MG63 (cell line): ENCODE measurements at regions not wholly inside any gene's neighbourhood (a gene's known extent, or its start where the extent isn't known, plus 50 kb on each side); places are given as distances from the start of the nearest gene placed in this dataset.

Experiments
- DNase-seq: peaks from one replicate; pipeline ENCODE4 v3.0.0-alpha.2; 2020
- H3K27me3 ChIP-seq: fragments of 250-450 bp; sonication (Bioruptor Pico); 2 replicates; pipeline ENCODE4 v1.5.1; 2020; ENCODE audit warnings: mild to moderate bottlenecking, moderate library complexity
- H3K36me3 ChIP-seq: fragments of 250-450 bp; sonication (Bioruptor Pico); 2 replicates; pipeline ENCODE4 v1.5.1; 2020; ENCODE audit warnings: mild to moderate bottlenecking, moderate library complexity
- H3K4me3 ChIP-seq: fragments of 250-450 bp; sonication (Bioruptor Pico); 2 replicates; pipeline ENCODE4 v1.5.1; 2020; ENCODE audit warnings: mild to moderate bottlenecking, moderate library complexity
- H3K9me3 ChIP-seq: fragments of 250-450 bp; sonication (Bioruptor Pico); 2 replicates; pipeline ENCODE4 v1.5.1; 2020; ENCODE audit warnings: mild to moderate bottlenecking, moderate library complexity

DNA sequence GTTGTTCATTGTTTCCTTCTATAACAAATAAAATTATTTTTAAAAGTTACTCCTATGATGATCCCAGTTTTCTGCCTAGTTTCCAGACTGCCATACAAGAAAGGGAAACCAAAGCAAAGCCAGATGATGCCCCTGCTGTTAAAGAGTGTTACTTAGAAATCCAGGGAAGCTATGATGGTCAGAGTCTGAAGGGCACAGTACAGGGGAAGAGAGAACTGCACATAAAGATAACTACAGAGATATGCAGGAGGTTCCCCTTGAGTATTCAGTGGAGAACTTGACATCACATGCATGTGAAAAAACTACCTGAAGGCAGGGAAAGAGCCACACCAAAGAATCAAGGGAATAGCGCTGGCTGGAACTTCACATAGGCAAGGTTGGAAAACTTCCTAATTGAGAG, 494.2 kb upstream of the FSTL5 start:
- Histone ChIP-seq H3K27me3 (no peaks in the 10 kb centered on the region), H3K36me3 (no peaks in the 10 kb centered on the region), H3K9me3 (no peaks in the 10 kb centered on the region; the same call in 1 of the 2 replicates), H3K4me3 (no peak overlapping the region)
- no peak for DNase-seq

DNA sequence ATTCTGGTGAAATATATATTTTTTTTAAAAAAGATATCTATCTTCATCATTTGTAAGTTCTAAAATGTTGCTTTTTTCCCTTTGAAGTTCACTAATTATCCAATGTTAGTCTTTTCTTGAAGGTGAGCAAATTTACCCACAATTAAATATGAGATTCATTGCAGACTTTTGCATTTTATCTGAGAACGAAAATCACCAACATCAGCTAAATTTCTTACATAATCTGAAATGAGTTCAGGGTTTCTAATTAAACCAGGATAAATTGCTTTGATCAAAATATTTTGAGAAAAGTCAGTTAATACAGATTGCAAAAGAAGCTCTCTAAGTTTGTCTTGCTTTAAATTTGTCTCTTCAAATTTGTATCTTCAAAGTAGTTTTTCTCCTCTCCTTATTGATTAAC, 486.4 kb upstream of the FSTL5 start:
- Histone ChIP-seq H3K36me3 (no peaks in the 10 kb centered on the region), H3K9me3 (no peaks in the 10 kb centered on the region), H3K27me3 (no peaks in the 10 kb centered on the region), H3K4me3 (no peak overlapping the region)
- DNase-seq: no peak

DNA sequence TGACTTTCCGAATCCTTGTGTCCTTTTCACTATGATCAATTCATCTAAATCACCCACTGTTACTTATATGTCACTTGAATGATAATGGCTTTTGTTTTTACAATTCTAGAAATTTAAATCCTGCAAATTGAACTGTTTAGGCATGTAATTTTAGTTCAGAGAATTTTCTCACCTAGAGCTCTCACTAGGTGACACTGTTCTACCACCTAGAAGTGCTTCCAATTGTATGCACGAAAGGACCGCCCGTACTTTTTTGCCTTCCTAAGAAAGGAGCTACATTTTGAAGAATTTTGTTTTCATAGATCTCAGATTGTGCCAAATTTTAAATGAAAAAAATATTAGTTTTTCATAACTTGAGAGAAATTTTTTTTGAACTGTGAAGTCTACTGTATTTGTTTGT, 481.6 kb upstream of the FSTL5 start:
- DNase-seq: no peak
- Histone ChIP-seq H3K27me3 (no peaks in the 10 kb centered on the region), H3K9me3 (no peaks in the 10 kb centered on the region), H3K36me3 (no peaks in the 10 kb centered on the region), H3K4me3 (no peak overlapping the region)

DNA sequence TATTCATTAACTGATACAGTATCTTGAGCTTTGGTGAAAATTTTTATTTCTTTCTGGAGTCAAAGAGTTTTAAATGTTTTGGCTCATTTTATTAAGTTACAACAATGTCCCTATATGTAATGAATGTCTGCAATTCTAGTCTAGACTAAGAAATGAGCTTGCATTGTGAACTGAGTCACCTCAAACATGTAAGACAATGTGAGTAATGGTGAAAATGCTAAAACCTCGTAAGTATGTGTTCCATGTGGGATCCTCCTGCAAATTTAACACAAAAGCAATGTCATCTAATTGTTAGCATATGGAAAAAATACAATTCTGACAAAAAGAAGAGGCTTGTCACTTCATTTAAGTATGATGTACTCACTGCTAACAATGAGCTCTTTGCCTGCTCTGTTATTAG, 480.5 kb upstream of the FSTL5 start:
- no peaks in the 10 kb centered on the region for H3K27me3 ChIP-seq
- no peak for DNase-seq

DNA sequence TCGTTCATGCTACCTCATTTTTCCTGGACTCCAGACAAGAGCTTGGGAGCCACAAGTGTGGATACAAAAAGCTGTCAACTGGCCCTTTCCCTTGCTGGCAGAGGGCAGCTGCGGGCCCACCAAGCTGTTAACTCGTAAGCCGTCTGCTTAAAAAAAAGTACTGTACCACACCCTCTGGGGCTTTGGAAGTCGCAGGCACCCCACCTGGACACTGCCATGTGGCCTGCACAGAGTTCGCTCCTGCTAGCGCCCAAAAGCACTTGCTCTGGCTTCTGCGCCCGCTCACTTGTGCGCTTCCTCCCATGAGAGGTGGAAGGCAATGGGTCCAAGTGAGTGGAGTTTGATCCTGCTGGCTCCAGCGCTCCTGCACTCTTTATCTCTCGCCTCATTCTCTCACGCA, 476.4 kb upstream of the FSTL5 start:
- no peak for DNase-seq
- Histone ChIP-seq H3K4me3 (no peak overlapping the region), H3K27me3 (no peaks in the 10 kb centered on the region), H3K9me3 (0 out of 2 replicates have a peak, but pooled peaks cover 2% of the 10 kb centered on the region), H3K36me3 (no peaks in the 10 kb centered on the region)

More for the DNA sequence above, 480.5 kb upstream of the FSTL5 start:
- Histone ChIP-seq H3K9me3 (no peaks in the 10 kb centered on the region), H3K4me3 (no peak overlapping the region), H3K36me3 (no peaks in the 10 kb centered on the region)

DNA sequence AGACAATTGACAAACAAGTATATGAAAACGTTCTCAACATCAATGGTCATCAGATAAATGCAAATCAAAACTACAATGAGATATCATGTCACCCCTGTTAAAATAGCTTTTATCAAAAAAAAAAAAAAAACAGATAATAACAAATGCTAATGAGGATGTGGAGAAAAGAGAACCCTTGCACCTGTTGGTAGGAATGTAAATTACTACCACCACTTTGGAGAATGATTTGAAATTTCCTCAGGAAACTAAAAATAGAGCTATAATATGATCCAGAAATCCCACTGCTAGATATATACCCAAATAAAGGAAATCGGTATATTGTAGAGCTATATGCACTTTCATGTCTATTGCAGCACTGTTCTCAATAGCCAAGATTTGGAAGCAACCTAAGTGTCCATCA, 470.6 kb upstream of the FSTL5 start:
- Histone ChIP-seq H3K9me3 (peaks cover 5% of the 10 kb centered on the region; the same call in 1 of the 2 replicates), H3K4me3 (no peak overlapping the region), H3K36me3 (no peaks in the 10 kb centered on the region), H3K27me3 (no peaks in the 10 kb centered on the region)
- no peak for DNase-seq

DNA sequence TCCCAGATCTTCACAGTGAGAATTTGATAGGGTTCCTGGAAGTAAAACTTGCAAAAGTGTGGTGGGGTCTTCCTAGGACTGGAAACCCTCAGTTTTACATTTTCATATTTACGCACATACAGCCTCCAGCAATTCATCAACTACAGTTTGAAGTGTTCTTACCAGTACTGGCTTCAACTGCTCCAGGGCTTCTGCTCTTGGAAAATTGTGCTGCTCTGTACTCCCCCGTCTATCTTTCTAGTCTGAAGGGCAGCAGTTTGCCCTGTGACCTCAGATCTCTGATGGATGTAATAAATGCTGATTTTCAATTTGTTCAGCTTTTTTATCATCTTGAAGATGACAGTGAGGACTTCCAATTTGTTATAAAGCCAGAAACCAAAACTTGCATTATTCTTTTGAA, 458.9 kb upstream of the FSTL5 start:
- no peaks in the 10 kb centered on the region for H3K27me3 ChIP-seq
- H3K36me3 ChIP-seq: no peaks in the 10 kb centered on the region
- peaks cover 1% of the 10 kb centered on the region; the same call in 1 of the 2 replicates for H3K9me3 ChIP-seq
- no peak for DNase-seq
- no peak overlapping the region for H3K4me3 ChIP-seq

DNA sequence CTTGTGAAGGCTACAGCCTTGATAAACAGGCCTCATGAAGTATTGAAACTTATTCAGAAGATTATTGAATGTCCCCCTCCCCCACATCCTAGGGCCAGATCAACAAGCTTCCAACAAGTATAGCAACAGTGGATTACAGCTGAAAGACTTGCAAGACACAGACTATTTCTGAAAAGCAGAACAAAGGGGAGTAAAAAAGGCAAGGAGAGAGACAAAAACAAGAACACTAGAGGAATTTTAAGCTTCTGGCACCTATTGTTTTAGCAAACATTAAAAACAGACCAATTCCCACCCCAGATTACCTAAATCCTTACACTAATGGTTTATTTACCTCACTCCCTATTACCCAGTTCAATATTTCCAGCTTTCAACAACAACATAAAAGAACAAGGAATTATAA, 446.3 kb upstream of the FSTL5 start:
- no peak overlapping the region for H3K4me3 ChIP-seq
- H3K27me3 ChIP-seq: no peaks in the 10 kb centered on the region
- no peaks in the 10 kb centered on the region for H3K9me3 ChIP-seq
- no peaks in the 10 kb centered on the region for H3K36me3 ChIP-seq
- no peak for DNase-seq

DNA sequence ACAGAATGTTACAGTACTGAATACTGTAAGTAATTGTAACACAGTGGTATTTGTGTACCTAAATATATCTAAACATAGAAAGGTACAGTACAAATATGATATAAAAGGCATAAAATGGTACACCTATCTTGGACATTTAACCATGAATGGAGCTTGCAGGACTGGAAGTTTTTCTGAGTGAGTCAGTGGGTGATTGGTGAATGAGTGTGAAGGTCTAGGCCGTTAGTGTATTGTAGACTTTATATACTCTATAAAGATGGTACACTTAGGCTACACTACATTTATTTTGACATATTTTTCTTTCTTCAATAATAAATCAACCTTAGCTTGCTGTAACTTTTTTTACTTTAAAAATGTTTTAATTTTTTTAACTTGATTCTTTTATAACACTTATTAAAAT, 422.5 kb upstream of the FSTL5 start:
- Histone ChIP-seq H3K27me3 (no peaks in the 10 kb centered on the region), H3K4me3 (no peak overlapping the region), H3K9me3 (no peaks in the 10 kb centered on the region), H3K36me3 (no peaks in the 10 kb centered on the region)
- DNase-seq: no peak

DNA sequence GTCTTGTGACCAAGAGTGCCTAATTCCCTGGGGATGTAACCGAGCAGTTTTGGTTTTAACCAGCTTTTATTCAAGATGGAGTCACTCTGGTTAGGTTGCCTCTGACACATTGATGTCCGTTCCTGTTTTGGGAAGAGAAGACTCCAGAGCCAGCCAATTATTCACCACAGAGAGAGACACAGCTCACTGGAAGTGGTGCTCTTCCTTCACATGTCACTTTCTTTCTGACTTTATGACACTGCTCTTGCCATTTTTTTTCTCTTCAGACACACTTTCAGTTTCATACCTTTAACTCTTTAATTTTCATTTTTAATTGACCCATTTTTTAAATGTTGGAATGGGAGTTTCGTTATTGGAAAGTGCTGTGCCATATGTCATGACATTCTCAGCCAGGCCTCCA, 418.4 kb upstream of the FSTL5 start:
- no peak for DNase-seq
- H3K36me3 ChIP-seq: no peaks in the 10 kb centered on the region
- H3K4me3 ChIP-seq: no peak overlapping the region
- H3K9me3 ChIP-seq: no peaks in the 10 kb centered on the region
- no peaks in the 10 kb centered on the region for H3K27me3 ChIP-seq

DNA sequence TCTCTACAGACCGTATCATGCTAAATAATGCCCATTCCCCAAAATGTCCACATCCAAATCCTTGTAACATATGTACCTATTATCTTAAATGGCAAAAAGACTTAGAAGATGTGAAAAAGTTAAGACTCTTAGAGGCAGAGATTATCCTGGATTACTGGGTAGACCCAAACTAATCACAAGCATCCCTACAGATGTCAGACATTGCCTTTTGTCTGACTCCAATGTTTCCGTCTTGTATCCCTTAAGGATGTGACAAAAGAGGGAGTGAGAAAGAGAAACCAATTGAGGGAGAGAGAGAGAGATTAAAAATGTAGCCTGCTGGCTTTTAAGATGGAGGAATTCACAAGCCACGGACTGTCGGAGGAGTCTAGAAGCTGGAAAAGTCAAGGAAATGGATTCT, 401.9 kb upstream of the FSTL5 start:
- Histone ChIP-seq H3K27me3 (no peaks in the 10 kb centered on the region; the same call in 1 of the 2 replicates), H3K9me3 (no peaks in the 10 kb centered on the region), H3K36me3 (no peaks in the 10 kb centered on the region), H3K4me3 (no peak overlapping the region)
- DNase-seq: no peak

DNA sequence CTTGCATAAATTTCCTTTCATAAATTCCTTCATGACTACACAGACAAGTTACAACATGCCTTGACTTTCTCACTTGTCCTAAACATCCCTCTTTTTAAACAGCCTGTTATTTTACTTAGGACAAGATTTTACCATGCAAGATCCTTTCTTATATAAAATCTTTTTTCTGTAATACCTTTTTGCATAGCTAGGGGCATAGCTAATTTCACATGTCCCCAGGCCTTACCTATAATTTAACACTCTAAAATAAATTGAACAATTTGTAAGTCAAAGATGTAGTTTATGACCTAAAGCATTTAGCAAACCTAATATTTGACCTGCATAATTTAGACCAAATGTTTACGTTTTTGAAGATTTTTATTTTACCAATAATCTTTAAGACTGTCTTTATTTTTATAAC, 396.3 kb upstream of the FSTL5 start:
- Histone ChIP-seq H3K9me3 (no peaks in the 10 kb centered on the region), H3K36me3 (no peaks in the 10 kb centered on the region), H3K4me3 (no peak overlapping the region), H3K27me3 (no peaks in the 10 kb centered on the region)
- DNase-seq: no peak

DNA sequence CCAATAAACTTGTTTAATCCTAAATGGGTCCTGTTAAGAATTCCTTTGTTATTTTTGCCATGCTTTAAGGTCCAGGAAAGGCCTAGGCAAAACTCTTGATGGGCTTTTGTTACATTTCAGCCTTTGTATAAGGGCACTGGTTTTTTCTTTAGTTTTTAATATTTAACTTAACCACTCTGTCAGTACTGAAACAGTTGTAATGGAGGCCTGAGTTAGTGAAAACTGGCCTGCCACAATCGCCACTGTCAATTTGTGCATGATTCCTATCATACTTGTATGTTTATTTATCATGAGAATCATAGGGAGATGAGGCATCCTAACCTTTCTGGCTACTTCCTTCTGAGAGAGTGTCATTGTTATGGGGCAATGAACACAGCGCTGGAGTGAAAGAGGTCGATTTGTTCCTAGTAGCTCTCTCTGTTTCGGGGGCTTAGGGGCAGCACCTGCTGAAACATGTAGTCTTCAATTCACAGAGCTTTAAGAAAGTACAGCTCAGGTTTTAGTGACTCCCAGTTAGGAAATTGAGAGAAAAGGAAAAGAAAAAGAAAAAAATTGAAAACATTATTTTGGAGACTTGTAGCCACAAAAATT, 393.8 kb upstream of the FSTL5 start:
- H3K9me3 ChIP-seq: no peaks in the 10 kb centered on the region
- no peak for DNase-seq
- no peaks in the 10 kb centered on the region for H3K27me3 ChIP-seq
- H3K4me3 ChIP-seq: no peak overlapping the region
- H3K36me3 ChIP-seq: no peaks in the 10 kb centered on the region

DNA sequence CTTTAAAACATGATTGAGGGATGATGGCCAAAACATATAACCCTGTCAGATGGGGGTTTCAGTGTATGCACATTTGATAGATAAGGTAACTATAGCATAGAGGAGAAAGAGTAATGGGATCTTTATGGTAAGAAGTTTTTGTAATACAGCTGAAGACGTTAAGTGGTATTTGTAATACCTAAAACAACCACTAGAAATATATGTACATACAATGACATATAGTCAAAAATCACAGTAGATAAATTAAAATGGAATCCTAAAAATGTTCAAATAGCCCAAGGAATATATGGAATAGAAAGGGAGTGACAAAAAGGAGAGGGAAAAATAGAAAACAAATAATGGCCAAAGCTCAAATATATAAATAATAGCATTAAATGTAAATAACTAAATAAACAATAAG, 371.3 kb upstream of the FSTL5 start:
- DNase-seq: no peak
- Histone ChIP-seq H3K4me3 (no peak overlapping the region), H3K36me3 (no peaks in the 10 kb centered on the region), H3K9me3 (no peaks in the 10 kb centered on the region), H3K27me3 (no peaks in the 10 kb centered on the region)

DNA sequence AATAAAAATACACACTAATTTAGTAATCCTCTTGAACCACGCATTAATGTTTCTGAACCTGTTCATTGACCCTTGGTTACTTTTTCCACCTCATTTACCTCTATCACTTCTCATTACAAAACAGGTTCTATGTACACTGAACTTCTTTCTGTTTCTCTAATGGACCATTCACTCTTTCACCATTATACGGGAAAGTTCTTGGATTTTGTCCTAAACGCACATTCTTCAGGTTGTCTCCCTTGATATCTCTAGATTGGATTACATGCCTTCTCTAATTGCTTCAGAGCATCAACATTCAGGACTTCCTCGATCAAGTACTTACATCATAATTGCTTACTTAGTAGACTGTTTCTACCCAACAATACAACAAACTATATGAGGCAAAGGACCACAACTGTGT, 359.4 kb upstream of the FSTL5 start:
- no peak for DNase-seq
- Histone ChIP-seq H3K36me3 (no peaks in the 10 kb centered on the region), H3K9me3 (no peaks in the 10 kb centered on the region), H3K27me3 (no peaks in the 10 kb centered on the region), H3K4me3 (no peak overlapping the region)

DNA sequence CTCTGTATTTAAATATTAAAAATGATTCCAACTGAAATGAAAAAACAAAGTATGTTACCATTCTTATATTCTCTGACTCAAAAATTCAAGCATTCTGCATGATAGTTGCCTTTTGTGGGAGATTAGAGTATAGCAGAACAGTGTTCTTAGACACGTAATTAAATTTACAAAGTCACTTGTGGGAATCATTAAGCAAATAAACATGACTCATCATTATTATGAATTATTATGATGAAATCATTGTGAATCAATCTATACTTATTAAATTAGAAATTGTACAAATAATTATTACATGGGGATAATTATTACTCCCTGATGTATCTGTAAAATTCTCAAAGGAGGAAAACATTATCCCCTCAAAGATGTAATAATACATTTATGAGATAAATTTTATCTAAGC, 358.9 kb upstream of the FSTL5 start:
- Histone ChIP-seq H3K27me3 (no peaks in the 10 kb centered on the region), H3K9me3 (no peaks in the 10 kb centered on the region), H3K4me3 (no peak overlapping the region), H3K36me3 (no peaks in the 10 kb centered on the region)
- DNase-seq: no peak

DNA sequence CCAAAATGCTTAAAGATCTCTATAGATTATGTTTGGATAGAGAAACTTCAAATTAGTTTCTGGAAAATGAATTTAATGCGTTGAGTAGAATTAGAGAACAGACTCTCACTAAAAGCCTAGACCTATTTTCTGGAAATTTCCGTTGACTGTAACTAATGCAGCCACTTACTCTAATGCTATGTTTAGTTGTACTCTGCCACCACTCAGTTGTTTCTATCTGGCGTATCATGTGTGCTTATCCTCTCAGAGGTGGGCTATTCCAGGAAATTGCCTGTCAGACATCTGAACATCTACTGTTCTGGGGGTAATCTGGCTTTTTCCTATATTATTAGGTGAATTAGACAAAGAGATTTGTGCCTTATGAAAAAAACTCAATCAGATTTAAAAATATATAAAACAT, 347.1 kb upstream of the FSTL5 start:
- H3K27me3 ChIP-seq: no peaks in the 10 kb centered on the region; the same call in 1 of the 2 replicates
- no peaks in the 10 kb centered on the region for H3K36me3 ChIP-seq
- no peak for DNase-seq
- H3K4me3 ChIP-seq: no peak overlapping the region
- no peaks in the 10 kb centered on the region for H3K9me3 ChIP-seq

DNA sequence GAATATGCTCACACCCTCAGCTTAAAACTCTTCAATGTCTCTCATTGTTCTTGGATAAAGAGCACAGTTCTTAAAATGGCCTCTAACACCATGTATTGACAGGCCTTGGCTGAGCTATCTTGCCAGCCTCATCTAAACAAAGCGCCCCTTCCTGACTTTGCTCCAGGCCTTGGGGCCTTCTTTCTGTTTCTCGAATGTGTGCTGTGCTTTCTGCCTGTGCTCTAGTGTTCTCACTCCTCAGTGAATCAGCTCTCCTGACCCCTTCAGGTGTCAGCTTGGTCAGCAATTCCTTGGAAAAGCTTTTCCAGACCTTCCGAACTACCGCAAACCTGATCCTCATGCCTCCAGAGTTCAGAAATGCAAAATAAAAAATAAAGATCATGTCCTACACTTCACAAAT, 346.3 kb upstream of the FSTL5 start:
- no peak for DNase-seq
- Histone ChIP-seq H3K27me3 (no peaks in the 10 kb centered on the region; the same call in 1 of the 2 replicates), H3K36me3 (no peaks in the 10 kb centered on the region), H3K4me3 (no peak overlapping the region), H3K9me3 (no peaks in the 10 kb centered on the region)

DNA sequence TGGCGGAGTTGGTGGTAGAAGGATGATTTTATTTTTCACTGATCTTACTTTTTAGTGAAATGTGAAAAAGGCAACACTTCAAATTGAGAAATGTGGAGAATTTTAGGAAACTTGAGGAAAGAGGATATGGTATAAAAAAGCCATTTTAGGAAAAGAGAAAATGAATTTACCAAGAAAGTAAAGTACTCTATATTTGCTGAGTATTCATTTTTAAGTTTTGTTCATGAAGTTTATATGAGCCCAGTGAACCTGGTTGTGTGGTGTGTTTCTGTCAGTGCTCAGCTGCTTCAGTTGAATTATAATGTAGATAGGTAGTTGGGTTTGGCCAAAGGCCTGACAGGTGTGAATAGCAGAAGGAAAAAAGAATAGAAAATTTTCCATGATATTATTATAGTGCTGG, 345.5 kb upstream of the FSTL5 start:
- Histone ChIP-seq H3K4me3 (no peak overlapping the region), H3K36me3 (no peaks in the 10 kb centered on the region), H3K9me3 (no peaks in the 10 kb centered on the region), H3K27me3 (no peaks in the 10 kb centered on the region; the same call in 1 of the 2 replicates)
- no peak for DNase-seq
